Brain microvascular endothelial cell (primary cell): ENCODE measurements at regions not wholly inside any gene's neighbourhood (a gene's known extent, or its start where the extent isn't known, plus 50 kb on each side); places are given as distances from the start of the nearest gene placed in this dataset.

ENCODE experiments used
- DNase-seq: peaks from one replicate; pipeline ENCODE4 v3.0.0-alpha.2; 2020
- H3K27ac ChIP-seq: fragments of 250-450 bp; sonication (Bioruptor Pico); 2 replicates; pipeline ENCODE4 v1.5.1; 2020; ENCODE audit warnings: mild to moderate bottlenecking, moderate library complexity
- H3K27me3 ChIP-seq: fragments of 250-450 bp; sonication (Bioruptor Pico); replicated peaks from 2 replicates; pipeline ENCODE4 v1.5.1; 2020; ENCODE audit warnings: mild to moderate bottlenecking
- H3K36me3 ChIP-seq: fragments of 250-450 bp; sonication (Bioruptor Pico); replicated peaks from 2 replicates; pipeline ENCODE4 v1.5.1; 2020; ENCODE audit warnings: mild to moderate bottlenecking
- H3K4me3 ChIP-seq: 2 replicates; pipeline ENCODE4 v1.5.1; 2011; ENCODE audit warnings: low read depth, mild to moderate bottlenecking, control low read depth, low read length, moderate library complexity
- in situ Hi-C: cut with HindIII; loops from 2 replicates; pipeline ENCODE4 v1.10.0; 2017; ENCODE audit warnings: low sequenced_read_pairs, low pct_ligation_motif_present
- TF ChIP-seq, protein P1 (sequence below): IDR thresholded peaks from 2 replicates; pipeline ENCODE4 v1.5.1; 2011; ENCODE audit warnings: low read depth, mild to moderate bottlenecking, moderate library complexity, low read length, control low read depth, inconsistent platforms; ENCODE audit errors: missing control alignments

DNA sequence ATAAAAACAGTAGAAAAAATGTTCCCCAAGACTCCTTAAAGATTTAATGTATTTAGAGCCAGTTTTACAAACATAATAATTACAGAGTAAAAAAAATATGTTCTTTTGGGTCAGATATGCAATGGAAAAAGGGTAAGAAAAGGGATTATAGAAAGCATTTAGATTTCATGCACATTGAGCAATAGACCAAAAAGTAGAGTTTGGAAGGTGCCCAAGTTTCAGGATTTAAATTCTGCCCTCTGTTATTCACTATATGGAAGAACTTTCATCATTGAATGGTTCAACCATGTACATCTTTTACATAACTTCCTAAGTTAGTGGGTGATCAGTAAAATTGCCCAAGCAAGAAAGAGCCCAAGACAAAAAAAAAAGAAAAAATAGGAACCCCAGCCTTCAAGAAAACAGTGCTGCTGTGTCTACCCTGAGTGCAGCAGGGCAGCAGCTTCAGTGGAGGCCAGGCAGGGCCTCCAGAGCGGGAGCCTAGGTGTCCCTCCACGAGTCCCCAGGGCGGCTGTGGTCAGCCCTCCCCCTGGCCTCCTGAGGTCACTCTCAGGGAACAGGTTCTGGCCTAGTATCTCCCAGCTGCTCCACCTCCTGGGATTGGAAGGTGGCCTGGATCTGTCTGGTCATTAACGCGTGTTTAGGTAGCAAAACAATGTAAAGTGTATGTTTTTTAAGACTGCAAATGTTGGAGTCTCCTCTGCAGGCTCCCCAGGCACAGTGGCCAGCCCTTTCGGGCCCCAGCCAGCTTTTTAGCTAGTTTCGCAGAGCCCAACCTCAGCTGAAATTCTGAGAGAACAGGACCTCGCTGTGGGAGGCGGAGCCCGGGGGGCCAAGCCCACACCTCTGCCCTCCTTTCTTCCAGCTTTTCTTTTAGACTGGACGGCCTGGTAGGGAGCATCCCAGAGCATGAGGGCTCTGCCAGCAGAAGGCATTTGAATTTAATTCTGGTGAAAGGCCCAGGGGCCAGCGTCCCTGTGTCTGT lies 77.3 kb downstream of the TEX51 start:
- DNase-seq, result no peak
- H3K27me3 ChIP-seq, result peaks cover 12% of the 10 kb centered on the region
- no peak overlapping the region for H3K27ac ChIP-seq
- H3K36me3 ChIP-seq, result no peaks in the 10 kb centered on the region
- TF ChIP-seq, protein P1, sequence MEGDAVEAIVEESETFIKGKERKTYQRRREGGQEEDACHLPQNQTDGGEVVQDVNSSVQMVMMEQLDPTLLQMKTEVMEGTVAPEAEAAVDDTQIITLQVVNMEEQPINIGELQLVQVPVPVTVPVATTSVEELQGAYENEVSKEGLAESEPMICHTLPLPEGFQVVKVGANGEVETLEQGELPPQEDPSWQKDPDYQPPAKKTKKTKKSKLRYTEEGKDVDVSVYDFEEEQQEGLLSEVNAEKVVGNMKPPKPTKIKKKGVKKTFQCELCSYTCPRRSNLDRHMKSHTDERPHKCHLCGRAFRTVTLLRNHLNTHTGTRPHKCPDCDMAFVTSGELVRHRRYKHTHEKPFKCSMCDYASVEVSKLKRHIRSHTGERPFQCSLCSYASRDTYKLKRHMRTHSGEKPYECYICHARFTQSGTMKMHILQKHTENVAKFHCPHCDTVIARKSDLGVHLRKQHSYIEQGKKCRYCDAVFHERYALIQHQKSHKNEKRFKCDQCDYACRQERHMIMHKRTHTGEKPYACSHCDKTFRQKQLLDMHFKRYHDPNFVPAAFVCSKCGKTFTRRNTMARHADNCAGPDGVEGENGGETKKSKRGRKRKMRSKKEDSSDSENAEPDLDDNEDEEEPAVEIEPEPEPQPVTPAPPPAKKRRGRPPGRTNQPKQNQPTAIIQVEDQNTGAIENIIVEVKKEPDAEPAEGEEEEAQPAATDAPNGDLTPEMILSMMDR, result no peak
- no peak overlapping the region for H3K4me3 ChIP-seq
- in situ Hi-C loops, result no loop called here

DNA sequence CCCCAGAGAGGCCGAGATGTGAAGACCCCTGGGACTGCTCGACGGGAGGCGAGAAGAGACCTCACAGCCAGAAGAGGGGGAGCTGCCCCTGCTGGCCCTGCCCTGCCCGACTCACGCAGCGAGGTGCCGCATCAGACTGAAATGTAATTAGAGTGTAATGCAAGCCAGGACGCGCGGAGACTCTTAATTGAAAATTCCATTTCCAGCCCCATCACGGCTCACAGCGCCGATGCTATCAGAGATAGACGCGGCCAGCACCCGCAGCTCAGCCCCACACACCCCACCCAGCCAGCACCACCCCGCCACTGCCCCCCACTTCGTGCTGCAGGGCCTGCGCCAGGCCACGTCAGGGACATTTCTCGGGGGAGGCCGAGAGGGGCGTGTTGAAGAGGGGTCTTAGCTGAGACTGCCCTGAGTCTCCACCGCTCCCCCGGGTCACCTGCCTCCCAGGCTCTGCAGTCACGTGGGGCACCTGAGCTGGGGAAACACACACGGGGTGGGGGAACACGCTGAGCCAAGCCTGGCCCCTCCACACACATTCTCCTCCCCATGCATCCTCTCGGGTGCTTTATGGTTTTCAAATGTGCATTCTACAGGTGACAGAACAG lies 78.1 kb downstream of the TEX51 start:
- no peak for DNase-seq
- no peak overlapping the region for H3K27ac ChIP-seq
- H3K27me3 ChIP-seq, result peaks cover 9% of the 10 kb centered on the region
- no peak overlapping the region for H3K4me3 ChIP-seq
- TF ChIP-seq, protein P1, result no peak
- H3K36me3 ChIP-seq, result no peaks in the 10 kb centered on the region
- in situ Hi-C loops, result no loop called here

DNA sequence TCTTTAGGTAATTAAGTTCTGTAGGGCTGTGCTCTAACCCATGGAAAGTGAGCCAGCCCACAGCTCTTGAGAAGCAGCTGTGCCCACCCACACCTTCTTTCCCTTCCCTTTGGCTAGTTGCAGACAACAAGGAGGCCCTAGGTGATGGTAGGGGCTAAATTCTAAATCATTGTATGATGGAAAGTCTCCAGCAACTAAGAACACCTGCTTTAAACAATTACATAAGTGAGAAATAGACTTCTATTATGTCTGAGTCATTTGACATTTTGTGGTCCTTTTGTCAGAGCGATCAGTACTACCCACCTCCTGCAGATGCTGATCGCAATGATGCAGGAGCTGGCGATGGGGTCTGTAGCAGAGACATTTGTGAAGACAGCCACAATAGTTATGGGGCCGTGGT lies 79.6 kb downstream of the TEX51 start:
- Histone ChIP-seq H3K36me3 (no peaks in the 10 kb centered on the region), H3K27me3 (no peaks in the 10 kb centered on the region), H3K27ac (no peak overlapping the region), H3K4me3 (no peak overlapping the region)
- TF ChIP-seq, protein P1, result no peak
- no peak for DNase-seq
- in situ Hi-C loops, result no loop called here

DNA sequence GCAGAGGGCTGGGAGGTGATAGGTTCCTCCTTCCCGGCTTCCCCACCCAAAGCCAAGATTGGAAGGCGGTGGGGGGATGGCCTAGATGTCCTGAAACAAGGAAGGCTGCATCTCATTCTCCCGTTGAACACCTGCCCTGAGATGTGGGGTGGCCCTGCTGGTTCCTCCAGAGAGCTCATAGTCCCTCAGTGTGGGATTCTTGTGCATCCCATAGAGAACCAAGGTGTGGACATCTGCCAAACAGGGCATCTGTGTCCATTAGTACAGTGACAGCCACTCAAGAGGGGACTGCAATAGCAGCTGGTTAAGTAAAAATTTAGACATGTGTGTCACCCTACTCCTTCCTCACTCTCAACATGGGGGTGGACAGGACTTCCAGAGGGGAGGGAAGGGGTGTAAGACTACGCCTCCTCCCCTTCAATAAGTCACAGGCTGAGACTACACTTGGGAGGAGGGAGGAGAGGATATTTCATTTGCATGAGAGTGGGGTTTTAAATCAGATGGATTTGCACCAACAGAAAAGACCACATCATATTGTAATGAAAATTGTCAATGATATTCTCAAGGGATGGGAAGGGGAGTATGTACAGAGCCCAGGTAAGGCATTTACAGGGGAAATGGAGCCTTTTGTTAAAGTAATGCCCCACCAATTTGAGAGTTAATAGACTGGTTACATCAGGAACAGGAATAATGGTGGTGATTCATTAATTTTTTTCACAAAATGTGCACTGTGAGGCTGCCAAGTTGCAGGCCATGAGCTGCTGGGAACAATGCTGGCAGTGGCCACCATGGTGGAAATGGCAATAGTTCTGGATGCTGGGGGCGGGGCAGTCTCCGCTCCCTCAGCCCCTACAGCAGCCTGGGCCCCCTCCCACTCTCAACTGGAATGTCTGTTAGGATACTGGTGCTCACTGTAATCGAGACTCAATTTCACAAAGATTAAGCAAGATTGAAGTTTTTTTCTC lies 80.6 kb downstream of the TEX51 start:
- TF ChIP-seq, protein P1, result no peak
- no peaks in the 10 kb centered on the region for H3K27me3 ChIP-seq
- no peak for DNase-seq
- no peaks in the 10 kb centered on the region for H3K36me3 ChIP-seq
- in situ Hi-C loops, result no loop called here
- H3K27ac ChIP-seq, result no peak overlapping the region
- no peak overlapping the region for H3K4me3 ChIP-seq

DNA sequence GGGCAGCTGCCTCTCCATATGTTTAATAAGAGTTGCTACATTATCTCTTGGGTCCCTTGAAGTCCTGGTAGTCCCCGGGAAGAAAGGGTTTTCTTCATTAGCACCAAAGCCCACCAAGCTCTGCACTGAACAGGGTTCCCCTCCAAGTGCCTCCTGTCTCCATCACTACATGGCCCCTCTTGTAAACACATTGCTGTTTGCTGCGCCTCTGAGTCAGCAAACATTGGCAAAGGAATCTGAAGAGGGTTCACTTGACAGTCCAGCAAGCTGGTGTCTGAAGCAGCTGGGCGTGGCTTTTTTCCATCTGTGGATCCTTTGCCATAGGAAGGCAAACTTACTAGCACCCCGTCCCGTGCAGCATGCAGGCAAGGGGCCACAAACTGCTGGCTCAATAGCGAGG lies 82.8 kb downstream of the TEX51 start:
- TF ChIP-seq, protein P1, result no peak
- no peaks in the 10 kb centered on the region for H3K27me3 ChIP-seq
- H3K36me3 ChIP-seq, result no peaks in the 10 kb centered on the region
- H3K4me3 ChIP-seq, result no peak overlapping the region
- no peak for DNase-seq
- no peak overlapping the region for H3K27ac ChIP-seq
- in situ Hi-C loops, result no loop called here
